BJ (cell line): ENCODE measurements at regions not wholly inside any gene's neighbourhood (a gene's known extent, or its start where the extent isn't known, plus 50 kb on each side); places are given as distances from the start of the nearest gene placed in this dataset.
"Not testable (repeated sequence)": the region's sequence is repeated elsewhere in the genome, so short reads cannot be mapped to it uniquely, and the experiment has no call there.

Experiments
- CTCF ChIA-PET: fragments of 350-600 bp; formaldehyde crosslinking; extraction: SDS; loops from one replicate; lab custom pipeline; 2021; ENCODE audit warnings: antibody characterized with exemption, inconsistent platforms; lab: Yijun Ruan, JAX
- POLR2A ChIA-PET: fragments of 300-600 bp; sonication (Branson Sonifier 250); formaldehyde crosslinking; extraction: SDS; loops from one replicate; lab custom pipeline; 2021; ENCODE audit warnings: antibody characterized with exemption; lab: Charles Lee
- DNase-seq: peaks from one replicate; pipeline ENCODE4 v3.0.0-alpha.2; 2011; ENCODE audit warnings: low read depth
- H3K27me3 ChIP-seq: 2 replicates; pipeline ENCODE4 v1.6.0; 2011; ENCODE audit warnings: low read length; ENCODE audit not compliant: control insufficient read depth, insufficient read depth
- H3K36me3 ChIP-seq: 2 replicates; pipeline ENCODE4 v1.5.1; 2011; ENCODE audit warnings: low read length; ENCODE audit not compliant: control insufficient read depth, insufficient read depth
- H3K4me3 ChIP-seq: 2 replicates; pipeline ENCODE4 v1.5.1; 2011; ENCODE audit warnings: low read depth, mild to moderate bottlenecking, control low read depth, low read length
- CTCF ChIP-seq: IDR thresholded peaks from 2 replicates; pipeline ENCODE4 v1.5.1; 2011; ENCODE audit warnings: low read depth, mild to moderate bottlenecking, control low read depth, inconsistent platforms, low read length, moderate library complexity; ENCODE audit not compliant: insufficient read depth

DNA sequence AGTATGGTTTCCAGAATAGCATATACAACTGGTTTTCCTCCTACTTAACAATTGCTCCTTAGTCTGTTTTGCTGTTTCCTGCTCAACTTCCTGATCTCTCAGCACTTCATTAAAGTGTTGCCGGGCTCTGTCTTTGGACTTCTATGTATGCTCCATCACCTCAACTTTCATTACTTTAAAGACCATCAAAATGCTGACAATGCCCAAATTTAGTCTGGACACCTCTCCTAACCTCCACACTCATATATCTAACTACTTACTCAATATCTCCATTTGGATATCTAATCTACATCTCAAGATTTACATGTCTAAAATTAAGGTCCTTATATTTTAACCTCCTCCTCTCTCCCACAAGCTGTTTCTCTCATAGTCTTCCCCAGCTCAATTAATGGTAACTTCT is 54.4 kb upstream of the LGR5 start:
- CTCF ChIA-PET = interaction anchor here (1.1 kb wide), 1 partner anchor 646 kb away, joined by 4 read pairs; no protein-coding TSS in a partner anchor
- no peaks in the 10 kb centered on the region for H3K27me3 ChIP-seq
- H3K36me3 ChIP-seq = no peaks in the 10 kb centered on the region
- no peak overlapping the region for H3K4me3 ChIP-seq
- no peak for TF ChIP-seq CTCF
- DNase-seq = no peak
- POLR2A ChIA-PET = no interaction called here

DNA sequence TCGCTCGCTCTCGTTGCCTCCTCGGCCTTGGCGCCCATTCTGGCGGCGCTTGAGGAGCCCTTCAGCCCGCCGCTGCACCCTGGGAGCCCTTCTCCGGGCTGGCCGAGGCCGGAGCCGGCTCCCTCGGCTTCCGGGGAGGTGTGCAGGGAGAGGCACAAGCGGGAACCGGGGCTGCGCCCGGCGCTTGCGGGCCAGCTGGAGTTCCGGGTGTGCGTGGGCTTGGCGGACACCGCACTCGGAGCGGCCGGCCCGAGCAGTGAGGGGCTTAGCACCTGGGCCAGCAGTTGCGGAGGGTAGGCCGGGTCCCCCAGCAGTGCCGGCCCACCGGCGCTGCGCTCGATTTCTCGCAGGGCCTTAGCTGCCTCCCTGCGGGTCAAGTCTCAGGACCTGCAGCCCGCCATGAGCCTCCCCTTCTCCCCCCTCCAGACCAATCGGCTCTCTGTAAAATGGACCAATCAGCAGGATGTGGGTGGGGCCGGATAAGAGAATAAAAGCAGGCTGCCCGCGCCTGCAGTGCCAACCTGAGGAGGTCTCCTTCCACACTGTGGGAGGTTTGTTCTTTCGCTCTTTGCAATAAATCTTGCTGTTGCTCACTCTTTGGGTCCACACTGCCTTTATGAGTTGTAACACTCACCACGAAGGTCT is 62.8 kb upstream of the LGR5 start:
- POLR2A ChIA-PET, H3K27me3 ChIP-seq, CTCF ChIA-PET, H3K36me3 ChIP-seq, H3K4me3 ChIP-seq, DNase-seq: not testable (repeated sequence)

DNA sequence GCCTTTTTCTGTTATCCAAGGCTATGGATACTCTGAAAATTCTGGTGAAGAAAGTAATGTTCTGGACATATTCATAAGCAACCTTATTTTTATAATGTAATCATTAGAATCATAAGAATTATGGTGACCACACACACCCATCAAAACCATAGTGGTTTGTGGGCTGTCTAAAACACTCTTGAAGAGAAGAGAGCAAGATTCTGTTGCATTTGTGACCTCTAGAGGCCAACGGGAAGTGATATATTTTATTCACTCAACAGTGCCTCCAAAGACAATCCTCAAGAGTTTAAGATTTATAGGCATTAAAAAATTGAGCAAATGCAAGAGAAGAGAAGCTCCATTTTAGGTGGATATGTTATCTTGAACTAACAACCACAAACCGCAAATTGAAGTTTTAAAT is 68.5 kb upstream of the LGR5 start:
- Histone ChIP-seq H3K4me3 (no peak overlapping the region), H3K27me3 (no peaks in the 10 kb centered on the region), H3K36me3 (no peaks in the 10 kb centered on the region)
- CTCF ChIA-PET = no interaction called here
- POLR2A ChIA-PET = no interaction called here
- TF ChIP-seq CTCF = no peak
- no peak for DNase-seq

DNA sequence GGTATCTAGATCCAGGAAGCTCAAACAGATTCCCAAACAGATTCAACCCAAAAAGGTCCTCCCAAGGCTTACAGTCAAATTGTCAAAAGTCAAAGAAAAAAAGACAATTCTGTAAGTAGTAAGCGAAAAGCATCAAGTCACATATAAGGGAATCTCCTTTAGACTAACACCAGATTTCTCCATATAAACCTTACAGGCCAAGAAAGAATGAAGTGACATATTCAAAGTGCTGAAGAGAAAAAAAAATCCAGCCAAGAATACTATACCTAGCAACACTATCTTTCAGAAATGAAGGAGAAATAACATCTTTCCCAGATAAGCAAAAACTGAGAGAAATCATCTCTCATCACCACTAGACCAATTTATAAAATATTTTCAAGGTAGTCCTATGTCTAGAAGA is 79.6 kb upstream of the LGR5 start:
- no peak for DNase-seq
- CTCF ChIA-PET = no interaction called here
- POLR2A ChIA-PET = no interaction called here
- H3K36me3 ChIP-seq = no peaks in the 10 kb centered on the region
- no peak overlapping the region for H3K4me3 ChIP-seq
- no peak for TF ChIP-seq CTCF
- no peaks in the 10 kb centered on the region for H3K27me3 ChIP-seq

- Histone ChIP-seq H3K4me3 (no peak overlapping the region), H3K27me3 (no peaks in the 10 kb centered on the region), H3K36me3 (no peaks in the 10 kb centered on the region)
- ChIA-PET POLR2A (no interaction called here), CTCF (no interaction called here)
- no peak for TF ChIP-seq CTCF
- no peak for DNase-seq
Observed at GRCh38 chr12:71356569-71356968, 83.0 kb upstream of the LGR5 start.

DNA sequence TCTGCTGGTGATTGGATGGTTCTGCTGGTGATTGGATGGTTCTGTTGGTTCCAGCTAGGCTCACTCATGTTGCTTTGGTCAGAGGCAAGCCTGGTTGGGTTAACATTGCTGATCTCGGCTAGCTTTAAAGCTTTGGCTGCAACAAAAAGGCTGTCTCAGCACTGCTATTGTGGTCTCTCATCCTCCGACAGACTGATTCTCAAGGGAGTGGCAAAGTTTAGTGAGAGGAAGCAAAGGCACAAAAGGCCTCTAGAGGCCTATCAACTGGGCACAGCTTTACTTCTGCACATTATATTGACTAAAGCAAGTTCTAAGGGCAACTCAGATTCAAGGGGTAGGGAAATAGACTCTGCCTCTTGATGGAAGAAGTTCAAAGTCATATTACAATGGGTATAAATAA is 84.7 kb upstream of the LGR5 start:
- DNase-seq = no peak
- H3K36me3 ChIP-seq = no peaks in the 10 kb centered on the region
- no peaks in the 10 kb centered on the region for H3K27me3 ChIP-seq
- POLR2A ChIA-PET = no interaction called here
- H3K4me3 ChIP-seq = no peak overlapping the region
- CTCF ChIA-PET = no interaction called here
- no peak for TF ChIP-seq CTCF
